Keratinocyte (primary cell): ENCODE measurements at regions not wholly inside any gene's neighbourhood (a gene's known extent, or its start where the extent isn't known, plus 50 kb on each side); places are given as distances from the start of the nearest gene placed in this dataset.

Experiments
- EZH2 ChIP-seq: IDR thresholded peaks from one replicate; pipeline ENCODE4 v1.6.1; 2012; ENCODE audit warnings: inconsistent platforms, mild to moderate bottlenecking, low read length, moderate library complexity
- TF ChIP-seq, protein P1 (sequence below), 3 experiments: IDR thresholded peaks in 1 of 3; conservative IDR thresholded peaks in 1 of 3; optimal IDR thresholded peaks in 1 of 3; 2 replicates in 2 of 3; 3 replicates in 1 of 3; pipeline versions ENCODE3 to v1.5.1; 2011; ENCODE audit warnings: low read length in 3 of 3, mild to moderate bottlenecking in 3 of 3, moderate library complexity in 2 of 3, control low read depth in 1 of 3, inconsistent platforms in 1 of 3; ENCODE audit not compliant: insufficient read depth in 2 of 3; ENCODE audit errors: extremely low read depth in 1 of 3

DNA sequence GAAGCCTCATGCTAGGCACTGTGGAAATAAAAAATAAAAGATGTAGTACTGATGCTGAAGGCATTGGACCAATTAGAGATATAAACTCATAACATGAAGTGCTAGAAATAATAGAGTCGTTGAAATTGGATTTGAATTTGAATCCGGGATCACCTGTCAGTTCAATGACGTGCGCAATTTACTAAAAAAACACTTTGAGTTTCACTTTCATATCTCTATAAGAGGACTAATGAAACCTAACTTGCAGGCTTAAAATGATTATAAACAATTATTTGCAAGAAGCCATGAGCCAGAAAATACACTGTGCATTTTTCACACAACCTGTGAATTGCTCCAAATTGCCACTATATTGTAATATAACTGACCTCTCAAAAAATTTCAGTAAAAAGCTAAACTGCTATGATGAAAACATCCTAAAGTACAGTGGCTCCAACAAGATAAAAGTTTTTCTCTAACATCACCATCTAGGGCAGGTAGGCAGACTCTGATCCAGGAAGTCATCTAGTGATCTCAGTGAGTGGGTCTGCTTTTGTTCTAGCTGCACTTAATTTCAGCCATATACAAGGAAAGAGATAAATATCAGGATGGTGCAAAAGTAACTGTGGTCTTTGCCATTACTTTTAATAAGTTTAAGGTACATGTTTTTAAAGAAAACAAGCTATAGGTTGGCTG is 440.2 kb downstream of the CNTN6 start:
- TF ChIP-seq, protein P1, sequence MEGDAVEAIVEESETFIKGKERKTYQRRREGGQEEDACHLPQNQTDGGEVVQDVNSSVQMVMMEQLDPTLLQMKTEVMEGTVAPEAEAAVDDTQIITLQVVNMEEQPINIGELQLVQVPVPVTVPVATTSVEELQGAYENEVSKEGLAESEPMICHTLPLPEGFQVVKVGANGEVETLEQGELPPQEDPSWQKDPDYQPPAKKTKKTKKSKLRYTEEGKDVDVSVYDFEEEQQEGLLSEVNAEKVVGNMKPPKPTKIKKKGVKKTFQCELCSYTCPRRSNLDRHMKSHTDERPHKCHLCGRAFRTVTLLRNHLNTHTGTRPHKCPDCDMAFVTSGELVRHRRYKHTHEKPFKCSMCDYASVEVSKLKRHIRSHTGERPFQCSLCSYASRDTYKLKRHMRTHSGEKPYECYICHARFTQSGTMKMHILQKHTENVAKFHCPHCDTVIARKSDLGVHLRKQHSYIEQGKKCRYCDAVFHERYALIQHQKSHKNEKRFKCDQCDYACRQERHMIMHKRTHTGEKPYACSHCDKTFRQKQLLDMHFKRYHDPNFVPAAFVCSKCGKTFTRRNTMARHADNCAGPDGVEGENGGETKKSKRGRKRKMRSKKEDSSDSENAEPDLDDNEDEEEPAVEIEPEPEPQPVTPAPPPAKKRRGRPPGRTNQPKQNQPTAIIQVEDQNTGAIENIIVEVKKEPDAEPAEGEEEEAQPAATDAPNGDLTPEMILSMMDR (optimal IDR thresholded peaks at IDR 0.05 in 1 of 3, IDR thresholded peaks at IDR 0.05 in 1 of 3, conservative IDR thresholded peaks at IDR 0.05 in 1 of 3; ENCODE audit: extremely low read depth in 1 of 3, insufficient read depth in 2 of 3, low read length in 3 of 3): no peak
- no peak for TF ChIP-seq EZH2
